Brain pericyte (primary cell): ENCODE measurements at regions not wholly inside any gene's neighbourhood (a gene's known extent, or its start where the extent isn't known, plus 50 kb on each side); places are given as distances from the start of the nearest gene placed in this dataset.

Experiments
- DNase-seq: peaks from one replicate; pipeline ENCODE4 v3.0.0-alpha.2; 2012; ENCODE audit warnings: low read depth, low spot score

DNA sequence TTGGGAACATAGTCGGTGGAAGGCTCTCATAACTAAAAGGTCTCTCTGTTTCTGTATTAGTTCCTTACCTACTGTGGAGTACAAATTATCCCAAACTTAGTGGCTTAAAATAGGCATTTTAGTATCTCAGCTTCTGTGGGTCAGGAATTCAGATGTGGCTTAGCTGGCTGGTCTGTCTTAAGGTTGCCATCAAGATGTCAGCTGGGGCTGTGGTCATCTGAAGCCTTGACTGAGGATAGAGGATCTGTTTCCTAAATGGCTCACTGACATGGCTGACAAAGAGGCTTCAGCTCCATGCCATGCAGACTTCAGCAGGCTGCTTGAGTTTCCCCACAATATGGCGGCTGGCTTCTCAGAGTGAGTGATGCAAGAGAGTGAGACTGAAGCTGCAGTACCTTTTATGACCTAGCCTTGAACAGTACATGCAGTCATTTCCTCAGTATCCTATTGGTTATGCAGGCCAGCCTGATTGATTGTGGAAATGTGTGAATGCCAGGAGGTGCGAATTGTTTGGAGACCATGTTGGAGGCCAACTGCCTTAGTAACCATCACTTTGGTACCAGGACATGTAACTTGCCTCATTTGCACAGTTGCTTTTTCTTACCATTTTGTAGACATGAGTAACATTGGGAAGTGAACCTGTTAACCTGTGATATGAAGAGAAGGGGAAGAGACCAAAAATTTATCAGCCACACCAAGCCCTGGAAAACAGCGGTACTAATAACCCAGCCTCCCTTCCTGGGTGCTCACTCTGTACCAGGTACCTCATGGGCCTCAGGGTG lies 152.8 kb upstream of the IER5L start:
- DNase-seq: no peak

DNA sequence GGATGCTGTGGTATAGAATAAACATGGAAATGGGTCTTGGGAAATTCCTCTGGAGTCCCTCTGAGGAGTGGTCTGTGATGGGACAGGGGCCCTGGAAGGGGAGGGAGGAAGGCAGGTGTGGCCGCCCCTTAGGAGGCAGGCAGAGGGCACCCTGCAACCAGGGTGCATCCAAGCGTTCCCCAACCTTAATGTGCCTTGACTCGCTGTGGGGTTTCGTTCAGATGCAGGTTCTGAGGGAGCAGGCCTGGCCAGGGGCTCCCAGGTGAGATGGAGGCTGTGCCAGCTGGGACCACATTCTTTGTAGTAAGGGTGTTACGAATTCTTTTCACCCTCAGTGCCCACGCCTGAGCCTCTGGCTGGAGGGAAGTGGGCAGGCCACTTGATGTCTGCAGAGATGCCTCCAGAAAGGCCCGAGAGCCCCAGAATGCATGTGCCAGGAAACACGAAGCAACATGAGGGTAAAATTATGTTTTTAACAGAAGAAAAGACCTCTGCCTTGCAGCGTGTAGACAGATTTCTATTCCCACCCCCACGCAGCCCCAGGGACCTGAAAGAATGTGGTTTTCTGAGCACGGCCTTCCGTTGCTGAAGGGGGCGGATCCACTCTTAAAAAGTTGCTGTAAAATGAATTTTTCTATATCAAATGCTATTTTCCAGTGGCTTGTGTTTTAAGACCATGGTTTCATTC lies 150.4 kb upstream of the IER5L start:
- DNase-seq: no peak

DNA sequence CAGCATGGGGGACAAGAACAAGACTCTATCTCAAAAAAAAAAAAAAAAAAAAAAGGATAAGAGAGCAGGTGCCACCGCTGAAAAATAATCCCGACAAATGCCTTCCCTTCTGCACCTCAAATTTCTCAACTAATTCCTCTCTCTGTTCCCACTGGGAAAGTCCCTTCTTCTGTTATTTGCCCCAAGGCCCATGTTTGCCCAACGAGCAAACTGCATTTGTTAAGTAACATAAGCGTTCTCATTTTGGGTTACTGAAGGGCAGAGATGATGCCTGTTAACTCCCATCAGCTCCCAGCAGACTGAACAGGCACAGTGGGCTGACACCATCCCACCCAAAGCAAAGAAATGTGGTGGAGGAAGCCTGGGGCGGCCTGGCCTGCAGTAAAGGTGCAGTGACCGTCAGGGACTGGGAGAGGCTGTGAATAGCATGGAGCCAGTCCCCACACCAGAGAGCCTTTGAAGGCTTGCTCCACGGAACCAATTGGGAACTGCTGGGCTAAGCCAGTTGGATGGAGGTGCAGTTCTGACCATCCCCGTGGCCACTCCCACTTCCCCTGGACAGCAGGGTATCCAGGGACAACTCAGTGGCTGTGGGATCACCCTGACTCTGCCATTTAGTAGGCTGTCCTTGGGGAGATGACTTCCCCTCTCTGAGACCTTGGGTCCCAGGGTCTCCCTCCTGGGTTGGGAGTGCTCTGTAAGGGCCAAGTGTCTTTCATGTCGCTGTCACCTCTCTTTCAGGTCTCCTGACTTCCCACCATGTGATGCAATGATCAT lies 149.7 kb upstream of the IER5L start:
- no peak for DNase-seq

DNA sequence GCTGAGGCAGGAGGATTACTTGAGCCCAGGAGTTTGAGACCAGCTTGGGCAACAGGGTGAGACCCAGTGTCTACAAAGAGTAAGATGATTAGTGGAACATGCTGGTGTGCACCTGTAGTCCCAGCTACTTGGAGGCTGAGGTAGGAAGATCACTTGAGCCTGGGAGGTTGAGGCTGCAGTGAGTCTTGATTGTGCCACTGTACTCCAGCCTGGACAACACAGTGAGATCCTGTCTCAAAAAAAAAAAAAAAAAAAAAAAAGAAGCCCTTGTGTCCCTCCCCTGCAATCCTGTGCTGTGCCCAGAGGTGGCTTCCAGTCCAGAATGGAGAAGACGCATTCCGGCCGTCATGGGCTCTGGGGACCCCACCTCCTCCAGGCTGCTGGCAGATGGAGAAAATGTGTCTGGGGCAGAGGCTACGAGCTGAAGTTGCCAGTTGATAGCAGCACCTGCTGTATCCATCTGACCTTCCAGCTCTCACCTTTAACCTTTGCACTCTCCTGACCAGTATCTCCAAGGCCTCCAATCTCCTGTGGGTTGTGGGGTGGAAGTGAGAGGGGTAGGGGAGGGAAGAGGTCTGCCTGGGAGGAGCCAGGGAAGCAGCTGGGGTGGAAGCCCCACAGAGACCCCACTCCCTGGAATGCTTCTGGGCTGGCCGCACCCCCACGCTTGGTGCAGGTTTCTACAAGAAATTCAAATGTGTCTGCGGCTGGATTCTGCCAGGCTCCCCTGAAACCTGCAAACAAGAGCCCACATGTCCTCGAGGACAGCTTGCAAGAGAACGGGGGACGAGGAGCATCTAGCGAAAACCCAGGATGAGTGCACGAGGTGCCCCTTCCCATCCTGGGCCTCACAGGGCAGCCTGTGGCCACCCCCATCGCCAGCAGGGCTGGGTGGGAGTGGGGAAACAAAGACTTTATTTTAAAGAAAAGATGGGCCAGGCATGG lies 148.3 kb upstream of the IER5L start:
- no peak for DNase-seq

DNA sequence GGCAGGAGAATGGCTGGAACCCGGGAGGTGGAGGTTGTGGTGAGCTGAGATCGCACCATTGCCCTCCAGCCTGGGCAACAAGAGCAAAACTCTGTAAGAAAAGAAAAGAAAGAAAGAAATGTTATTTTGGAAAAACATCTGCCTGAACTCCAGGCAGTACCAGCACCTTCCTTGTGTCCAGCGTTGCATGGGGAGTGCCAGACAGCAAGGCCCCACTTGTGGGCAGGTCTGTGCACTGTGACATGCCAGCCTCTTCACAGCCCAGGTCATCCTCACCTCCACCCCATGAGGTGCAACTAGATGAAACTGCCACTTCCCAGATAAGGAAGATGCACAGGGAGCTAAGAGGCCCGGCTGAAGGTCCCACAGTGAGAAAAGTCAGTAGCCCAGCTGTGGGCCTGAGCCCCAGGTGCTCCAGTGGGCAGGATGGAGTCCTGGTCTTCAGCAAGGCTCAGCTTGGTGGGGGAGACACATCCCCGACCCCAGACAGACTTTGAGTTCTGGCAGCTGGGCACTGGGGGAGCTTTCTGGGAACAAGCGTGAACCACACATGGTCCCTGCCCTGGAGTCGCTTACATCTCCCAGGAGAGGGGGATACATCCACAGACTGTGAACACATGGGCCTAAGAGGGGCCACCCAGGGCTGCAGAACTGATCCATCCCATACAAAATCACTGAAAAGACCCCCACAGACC lies 146.9 kb upstream of the IER5L start:
- no peak for DNase-seq

DNA sequence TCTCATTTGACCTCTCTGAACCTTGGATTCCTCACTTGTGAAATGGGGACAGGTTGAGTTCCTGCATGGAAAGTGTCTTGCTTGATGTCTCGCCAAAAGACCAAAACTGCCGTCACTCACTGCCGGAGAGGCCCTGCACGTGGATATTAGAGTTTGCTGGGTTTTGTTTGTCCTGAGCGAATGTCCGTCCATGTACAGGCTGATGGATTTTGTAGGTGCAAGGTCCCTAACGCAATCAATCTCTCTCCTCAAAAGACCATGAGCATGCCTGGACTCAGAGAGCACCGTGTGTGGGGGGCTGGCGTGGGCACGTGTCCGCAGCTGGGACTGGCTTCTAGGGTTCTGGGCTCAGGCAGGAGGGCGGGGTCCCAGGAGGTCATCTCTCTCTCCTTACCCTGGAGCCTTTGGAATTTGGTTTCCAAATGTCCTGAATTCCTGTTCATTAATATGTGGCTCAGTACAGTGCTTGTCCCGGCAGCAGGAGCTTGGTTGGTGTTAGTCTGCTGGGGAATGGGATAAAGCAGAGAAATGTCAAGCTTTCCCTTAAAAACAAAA lies 146.0 kb upstream of the IER5L start:
- no peak for DNase-seq

DNA sequence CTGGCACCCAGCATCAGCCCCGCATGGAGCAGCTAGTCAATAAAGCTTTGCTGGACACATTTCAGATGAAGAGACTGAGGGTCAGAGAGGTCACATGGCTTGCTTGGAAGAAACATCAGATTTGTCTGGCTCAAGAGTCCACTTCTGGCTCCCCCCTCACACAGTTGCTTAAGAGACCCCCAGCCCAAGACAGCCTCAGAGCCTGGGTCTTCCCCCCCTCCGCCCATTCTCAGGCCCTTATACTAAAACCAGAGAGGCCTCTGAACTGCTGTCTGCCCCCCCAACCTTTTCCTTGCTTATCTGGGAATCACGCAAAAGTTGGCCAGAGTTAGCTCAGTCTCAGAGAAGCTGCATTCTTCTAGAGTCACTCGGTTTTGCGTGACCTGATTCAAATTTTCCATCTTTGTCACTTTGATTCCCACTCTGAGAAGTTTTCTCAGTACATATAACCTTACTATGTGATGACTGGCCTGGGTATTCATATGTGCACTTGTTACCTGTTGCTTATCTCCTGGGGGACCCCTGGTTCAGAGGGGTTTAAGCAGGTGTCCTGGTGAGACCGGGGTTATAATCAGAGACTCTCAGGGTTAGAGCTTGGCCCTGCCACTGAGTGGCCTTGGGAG lies 145.4 kb upstream of the IER5L start:
- DNase-seq: no peak

DNA sequence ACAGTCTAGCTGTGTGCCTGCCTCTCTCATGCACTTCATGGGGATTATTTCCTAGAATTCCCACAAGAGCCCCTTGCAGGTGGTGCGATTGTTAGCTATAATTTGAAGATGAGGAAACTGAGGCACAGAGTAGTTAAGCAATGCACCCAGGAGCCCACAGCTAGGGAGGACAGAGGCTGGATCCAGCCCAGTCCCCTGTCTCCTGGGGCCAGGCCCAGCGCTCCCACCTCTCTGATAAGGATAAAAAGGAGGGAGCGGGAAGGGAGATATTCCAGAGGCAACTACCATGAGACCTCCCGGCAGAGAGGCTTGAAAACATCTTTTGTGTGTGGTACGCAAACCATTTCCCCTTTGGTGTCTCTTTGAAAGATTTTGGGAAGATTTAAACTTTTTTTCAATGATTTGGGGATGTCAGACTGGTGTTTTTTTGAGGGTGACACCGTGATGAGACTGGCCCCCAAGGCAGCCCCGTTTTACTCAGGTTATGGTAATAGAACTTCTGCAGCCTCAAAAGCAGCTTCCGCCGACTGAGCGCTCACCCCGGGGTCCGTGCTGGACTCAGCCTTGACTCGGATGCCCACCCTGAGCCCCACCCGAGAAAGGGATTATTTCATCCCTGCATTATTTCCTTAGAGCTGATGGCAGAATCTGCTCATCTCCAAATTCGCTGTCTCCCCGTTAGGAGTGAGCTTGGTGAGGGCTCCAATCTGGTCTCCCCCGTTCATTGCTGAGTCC lies 144.7 kb upstream of the IER5L start:
- DNase-seq: no peak

DNA sequence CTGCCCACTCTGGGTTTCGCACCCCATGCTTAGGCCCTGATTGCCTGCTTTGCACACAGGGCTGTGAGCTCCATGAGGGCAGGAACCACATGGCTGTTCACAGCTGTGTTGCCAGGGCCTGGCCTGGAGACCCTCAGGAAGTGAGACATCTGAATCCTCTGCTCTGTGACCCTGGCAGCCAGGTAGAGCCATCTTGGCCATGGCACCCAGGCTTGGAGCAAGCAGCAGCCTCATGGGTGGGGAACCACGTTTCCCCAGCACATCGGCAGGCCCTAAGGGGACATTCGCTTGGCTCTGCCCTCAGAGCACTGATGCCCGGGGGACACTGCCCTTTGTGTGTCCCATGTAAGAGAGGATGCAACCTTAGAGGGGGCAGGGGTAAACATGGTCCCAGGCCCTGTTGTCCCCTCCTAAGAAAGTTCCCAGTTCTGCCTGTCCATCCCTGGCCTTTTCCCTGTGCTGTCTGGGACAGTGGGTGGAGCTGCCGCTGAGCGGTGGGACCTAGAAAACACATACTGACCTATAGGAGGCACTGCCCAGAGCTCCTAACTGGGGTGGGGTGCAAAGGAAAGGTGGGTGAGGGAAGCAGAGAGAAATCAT lies 144.1 kb upstream of the IER5L start:
- no peak for DNase-seq

DNA sequence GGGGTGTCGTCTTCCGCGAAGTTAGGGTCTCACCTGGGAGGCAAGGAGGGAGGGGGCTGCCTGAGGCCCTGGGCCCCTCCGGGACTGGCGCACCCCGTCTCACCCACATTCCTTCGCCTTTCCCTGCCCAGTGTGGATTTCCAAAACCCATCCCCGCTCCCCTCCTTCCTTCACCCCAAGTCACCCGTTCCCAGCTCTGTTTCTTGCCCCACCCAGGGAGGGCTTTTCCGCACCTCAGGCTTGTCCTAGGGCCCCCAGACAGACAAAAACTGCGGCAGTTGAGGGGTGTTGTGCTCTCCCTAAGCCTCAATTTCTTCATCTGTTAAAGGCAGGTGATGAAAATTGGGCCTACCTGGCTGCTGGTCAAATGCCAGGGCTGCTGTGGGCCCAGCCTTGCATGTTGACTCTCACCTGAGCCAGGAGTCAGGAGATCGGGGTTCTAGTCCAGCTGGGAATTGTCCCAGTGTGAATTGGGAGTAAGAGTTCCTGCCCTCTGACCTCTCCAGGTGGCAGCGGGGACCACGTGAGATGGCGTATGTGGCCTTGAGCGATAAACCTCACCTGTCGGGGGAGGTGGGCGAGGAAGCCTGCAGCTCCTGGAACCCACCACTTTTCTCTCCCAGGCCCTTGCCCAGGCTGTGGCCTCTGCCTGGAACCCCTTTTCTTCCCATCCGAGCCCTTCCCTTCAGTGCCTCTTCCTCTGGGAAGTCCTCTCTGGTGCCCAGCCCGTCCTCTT lies 143.4 kb upstream of the IER5L start:
- DNase-seq: no peak

DNA sequence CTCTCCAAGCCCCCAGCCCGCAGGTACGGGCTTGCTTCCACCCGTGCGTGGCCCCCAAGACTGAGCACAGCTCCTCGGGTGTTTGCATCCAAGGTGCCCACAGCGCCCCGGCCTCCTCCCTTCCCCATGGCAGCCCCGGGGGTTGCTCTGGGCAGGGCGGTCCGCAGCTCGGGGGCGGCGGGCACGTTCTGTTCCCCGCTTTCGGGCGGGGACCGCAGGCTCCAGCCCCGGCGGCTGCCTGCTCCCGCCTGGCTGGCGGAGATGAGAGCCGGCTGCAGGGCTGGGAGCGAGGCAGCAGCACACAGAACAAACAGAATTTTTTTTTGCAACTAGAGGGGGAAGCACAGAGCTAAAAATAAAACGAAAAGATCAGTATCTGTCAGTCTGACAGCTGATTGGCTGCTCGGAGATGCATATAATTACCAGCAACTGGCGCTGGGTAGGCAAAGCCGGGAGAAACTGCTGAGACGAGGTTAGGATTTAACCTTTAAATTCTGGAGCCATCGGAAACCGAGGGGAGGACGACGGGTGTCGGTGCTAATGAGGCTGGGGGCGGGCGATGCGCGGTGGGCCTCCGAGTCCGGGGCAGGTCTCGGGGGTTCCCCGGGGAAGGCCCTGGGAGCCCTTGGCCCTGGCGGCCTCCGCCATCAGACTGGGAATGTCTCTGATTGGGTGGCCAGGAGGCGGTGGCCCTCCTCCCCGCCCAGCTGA lies 142.7 kb upstream of the IER5L start:
- DNase-seq: peak; percentile 46

DNA sequence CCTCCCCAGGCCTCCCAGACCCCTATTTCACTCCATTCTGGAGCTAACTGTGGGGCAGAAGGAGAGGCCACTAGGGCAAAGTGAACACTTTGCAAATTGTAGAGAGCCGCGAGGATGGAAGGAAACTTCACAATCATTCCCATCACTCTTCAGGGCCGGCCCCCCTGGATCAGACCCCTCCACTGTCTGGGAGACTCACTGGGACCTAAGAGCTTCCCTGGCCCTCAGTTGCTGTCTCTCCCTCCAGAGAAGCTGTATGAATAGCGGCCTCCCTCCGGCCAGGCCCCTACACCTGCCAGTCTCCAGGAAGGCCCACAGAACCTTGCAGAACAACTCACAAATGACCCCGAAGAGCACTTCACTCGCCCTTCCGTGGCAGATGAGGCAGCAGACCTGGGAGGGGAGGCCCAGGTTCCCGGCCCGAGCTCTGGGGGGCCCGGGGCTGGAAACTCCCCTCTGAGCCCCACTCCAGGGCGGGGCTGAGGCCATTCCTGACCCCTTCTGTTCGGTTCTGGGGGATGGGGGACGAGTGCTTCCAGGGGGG lies 141.9 kb upstream of the IER5L start:
- no peak for DNase-seq

DNA sequence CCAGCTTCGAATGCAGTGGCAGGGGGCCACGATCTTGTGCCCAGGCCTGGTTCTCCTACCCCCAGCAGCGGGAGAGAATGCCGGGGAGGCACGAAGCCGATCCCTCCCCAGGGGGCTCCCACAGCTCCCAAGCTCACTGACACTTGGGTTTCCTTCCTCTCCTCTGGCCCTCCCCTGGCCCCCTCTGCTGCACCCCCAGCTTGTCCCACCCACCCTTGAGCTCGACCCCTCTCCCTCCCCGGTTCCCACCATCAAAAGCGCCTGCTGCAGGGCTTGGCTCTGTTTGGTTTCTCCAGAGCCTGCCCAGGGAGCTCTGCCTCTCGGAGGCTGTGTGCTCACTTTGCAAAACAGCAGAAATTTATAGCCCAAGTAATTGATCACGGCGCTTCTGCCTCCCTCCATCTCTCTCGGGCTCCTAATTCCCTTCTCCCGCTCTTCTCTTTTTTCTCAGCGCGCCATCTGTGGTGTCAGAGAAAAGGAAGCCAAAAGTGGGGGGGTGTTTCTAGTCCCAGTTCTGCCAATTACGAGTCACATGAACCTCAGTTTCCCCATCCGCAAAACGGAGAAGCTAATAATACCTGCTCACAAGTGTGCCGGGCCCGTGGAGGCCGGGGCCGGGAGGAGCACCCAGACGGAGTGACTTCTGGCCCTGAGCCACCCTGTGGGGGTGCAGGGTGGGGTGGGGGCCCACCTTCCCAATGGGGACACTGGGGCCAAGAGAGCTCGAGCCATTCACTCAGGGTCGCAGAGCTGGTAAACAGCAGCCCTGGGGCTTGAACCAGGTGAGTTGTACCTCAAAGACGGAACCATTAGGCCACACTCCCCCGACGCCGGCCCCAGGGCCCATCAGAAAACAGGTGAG lies 141.2 kb upstream of the IER5L start:
- no peak for DNase-seq

DNA sequence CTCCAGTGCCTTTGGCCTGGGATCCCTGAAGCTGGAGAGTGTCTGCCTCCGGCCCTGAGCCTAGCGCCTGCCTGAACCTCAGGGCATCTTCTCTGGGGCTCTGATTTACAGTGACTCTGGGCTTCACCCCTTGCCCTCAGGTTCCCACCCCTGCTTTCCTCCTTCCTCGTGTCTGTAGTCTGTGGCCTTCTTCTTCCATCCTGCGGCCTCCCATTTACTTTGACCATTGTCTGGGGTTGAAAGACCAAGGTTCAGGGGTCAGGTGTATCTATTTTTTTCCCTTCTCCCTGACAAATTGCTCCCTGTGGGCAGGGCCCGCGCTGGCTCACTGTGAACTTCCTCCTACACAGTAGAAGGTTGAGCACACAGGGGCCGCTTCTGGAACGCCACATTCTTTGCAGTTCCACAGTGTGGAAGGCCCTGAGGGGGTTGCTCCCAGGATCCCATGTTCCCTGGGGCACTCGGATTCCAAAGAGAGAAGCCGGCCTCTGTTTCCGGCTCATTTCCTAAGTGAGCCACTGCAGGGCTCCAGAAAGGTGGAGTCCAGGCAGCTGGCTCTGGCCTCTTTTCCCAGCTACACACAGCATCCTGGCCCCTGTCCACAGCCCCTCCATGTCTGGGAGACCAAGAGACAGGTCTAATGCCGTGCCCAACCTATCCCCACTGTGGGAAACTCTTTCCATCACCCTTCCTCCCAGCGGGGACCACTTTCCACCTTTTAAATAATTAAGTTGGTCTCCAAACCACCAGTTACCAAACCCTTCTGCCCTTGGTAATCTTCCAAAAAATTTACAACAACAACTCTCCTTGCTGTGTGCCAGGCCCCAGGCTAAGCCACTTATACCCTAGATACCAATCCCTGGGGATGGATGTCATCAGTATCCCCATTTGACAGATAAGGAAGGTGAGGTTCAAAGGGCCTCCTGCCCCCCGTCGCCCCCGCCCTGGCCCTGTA lies 140.3 kb upstream of the IER5L start:
- no peak for DNase-seq
